ENCODE measurements at regions not wholly inside any gene's neighbourhood (a gene's known extent, or its start where the extent isn't known, plus 50 kb on each side); places are given as distances from the start of the nearest gene placed in this dataset.
"Not testable (repeated sequence)": the region's sequence is repeated elsewhere in the genome, so short reads cannot be mapped to it uniquely, and the experiment has no call there.

DNA sequence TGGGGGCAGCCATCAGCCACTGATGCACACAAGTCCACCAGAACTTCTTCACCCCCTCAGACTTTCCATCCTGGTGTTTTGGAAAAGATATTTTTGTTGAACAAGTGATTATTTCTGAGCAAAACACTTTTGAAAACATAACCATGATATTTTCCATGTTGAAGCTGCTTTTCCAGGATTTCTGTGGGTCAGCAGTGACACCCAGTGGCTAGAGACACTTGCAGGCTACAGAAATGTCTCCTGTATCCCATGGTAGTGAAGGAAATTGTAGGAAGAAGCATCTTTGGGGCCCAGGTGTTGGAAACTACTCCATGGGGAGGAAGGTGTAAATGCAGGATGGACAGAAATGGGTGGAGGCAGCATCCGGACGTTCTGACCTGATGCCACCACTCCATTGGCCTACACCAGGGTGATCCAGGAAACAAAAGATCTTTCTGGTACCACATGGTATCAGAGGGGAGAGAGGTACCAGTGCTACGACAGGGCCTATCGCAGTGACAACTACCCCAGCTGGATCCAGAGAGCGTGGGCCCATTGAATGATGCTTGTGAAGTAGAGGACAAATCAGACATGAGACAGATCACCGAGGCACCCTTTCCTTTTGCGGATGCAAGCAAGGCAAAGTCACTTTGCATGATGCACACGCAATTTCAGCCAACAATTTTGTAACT, 111.7 kb upstream of the COBL start:
- DNase-seq (ENCODE audit: extremely low spot score), result no peak
- no peaks in the 10 kb centered on the region for H3K36me3 ChIP-seq
- TF ChIP-seq POLR2A (IDR thresholded peaks at IDR 0.05; ENCODE audit: low read depth), result no peak
- TF ChIP-seq POLR2AphosphoS5 (IDR thresholded peaks at IDR 0.05), result no peak
- TF ChIP-seq EP300 (IDR thresholded peaks at IDR 0.05), result no peak
- TF ChIP-seq, protein P1, sequence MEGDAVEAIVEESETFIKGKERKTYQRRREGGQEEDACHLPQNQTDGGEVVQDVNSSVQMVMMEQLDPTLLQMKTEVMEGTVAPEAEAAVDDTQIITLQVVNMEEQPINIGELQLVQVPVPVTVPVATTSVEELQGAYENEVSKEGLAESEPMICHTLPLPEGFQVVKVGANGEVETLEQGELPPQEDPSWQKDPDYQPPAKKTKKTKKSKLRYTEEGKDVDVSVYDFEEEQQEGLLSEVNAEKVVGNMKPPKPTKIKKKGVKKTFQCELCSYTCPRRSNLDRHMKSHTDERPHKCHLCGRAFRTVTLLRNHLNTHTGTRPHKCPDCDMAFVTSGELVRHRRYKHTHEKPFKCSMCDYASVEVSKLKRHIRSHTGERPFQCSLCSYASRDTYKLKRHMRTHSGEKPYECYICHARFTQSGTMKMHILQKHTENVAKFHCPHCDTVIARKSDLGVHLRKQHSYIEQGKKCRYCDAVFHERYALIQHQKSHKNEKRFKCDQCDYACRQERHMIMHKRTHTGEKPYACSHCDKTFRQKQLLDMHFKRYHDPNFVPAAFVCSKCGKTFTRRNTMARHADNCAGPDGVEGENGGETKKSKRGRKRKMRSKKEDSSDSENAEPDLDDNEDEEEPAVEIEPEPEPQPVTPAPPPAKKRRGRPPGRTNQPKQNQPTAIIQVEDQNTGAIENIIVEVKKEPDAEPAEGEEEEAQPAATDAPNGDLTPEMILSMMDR (IDR thresholded peaks at IDR 0.05), result no peak
- no peak overlapping the region for H3K4me3 ChIP-seq
- no peak overlapping the region for H3K27ac ChIP-seq (replicated peaks in 1 of 4)
- no peaks in the 10 kb centered on the region for H3K9me3 ChIP-seq
- peaks cover 0 to 20% (median 0%) of the 10 kb centered on the region in 4 donors for H3K27me3 ChIP-seq
- intact Hi-C loops (cut with DNase I), result no loop called here
- H3K4me1 ChIP-seq, result no peaks in the 10 kb centered on the region
- 85% methylated on average over 8 of the region's 8 CpGs for whole genome bisulfite sequencing

DNA sequence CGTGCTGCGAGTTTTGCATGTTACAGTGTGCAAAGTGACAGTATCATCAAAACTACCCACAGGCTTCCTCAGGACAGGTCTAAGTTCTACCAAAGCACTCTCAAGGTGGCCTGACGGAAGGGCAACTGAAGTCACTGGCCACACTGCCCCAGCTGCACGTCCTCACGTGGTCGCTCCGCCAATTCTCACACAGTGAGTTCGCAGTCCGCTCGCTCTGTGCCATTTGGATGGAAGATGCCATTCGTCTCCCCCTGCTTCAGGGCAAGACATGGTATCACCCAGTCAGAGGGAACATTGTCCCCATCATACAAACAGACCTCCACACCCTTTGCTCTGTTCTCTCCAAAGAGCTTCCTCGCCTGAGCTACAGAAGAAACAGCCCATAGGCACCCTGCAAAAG, 109.6 kb upstream of the COBL start:
- no peak for DNase-seq (ENCODE audit: extremely low spot score)
- Histone ChIP-seq H3K27ac (replicated peaks in 1 of 4) (no peak overlapping the region), H3K36me3 (no peaks in the 10 kb centered on the region), H3K4me1 (no peaks in the 10 kb centered on the region), H3K9me3 (no peaks in the 10 kb centered on the region), H3K27me3 (peaks cover 0 to 20% (median 0%) of the 10 kb centered on the region in 4 donors), H3K4me3 (no peak overlapping the region)
- TF ChIP-seq EP300 (IDR thresholded peaks at IDR 0.05) (no peak), POLR2A (IDR thresholded peaks at IDR 0.05; ENCODE audit: low read depth) (no peak), POLR2AphosphoS5 (IDR thresholded peaks at IDR 0.05) (no peak)
- TF ChIP-seq, protein P1 (IDR thresholded peaks at IDR 0.05), result no peak
- 92% methylated on average over 12 of the region's 12 CpGs for WGBS
- intact Hi-C loops (cut with DNase I), result no loop called here

DNA sequence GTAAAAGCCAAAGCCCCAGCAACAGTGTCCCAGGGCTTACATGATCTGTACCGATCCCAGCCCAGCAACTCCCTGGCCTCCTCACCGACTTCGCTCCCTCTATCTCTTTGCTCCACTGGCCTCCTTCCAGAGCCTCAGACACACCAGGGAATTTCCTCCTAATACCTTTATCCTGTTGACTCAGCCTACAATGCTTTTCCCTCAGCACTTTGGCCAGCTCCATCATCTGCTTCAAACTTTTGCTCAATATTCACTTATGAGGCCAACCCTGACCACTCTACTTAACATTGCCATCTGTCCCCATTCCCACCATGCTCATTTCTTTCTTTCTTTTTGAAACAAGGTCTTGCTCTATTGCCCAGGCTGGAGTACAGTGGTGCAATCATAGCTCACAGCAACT, 93.3 kb upstream of the COBL start:
- no CpG with 5 or more reads among the region's 3 CpGs for WGBS
- H3K4me1 ChIP-seq; H3K27me3 ChIP-seq; H3K36me3 ChIP-seq; H3K27ac ChIP-seq (replicated peaks in 1 of 4); H3K4me3 ChIP-seq; DNase-seq (ENCODE audit: extremely low spot score); intact Hi-C loops (cut with DNase I); H3K9me3 ChIP-seq: not testable (repeated sequence)

DNA sequence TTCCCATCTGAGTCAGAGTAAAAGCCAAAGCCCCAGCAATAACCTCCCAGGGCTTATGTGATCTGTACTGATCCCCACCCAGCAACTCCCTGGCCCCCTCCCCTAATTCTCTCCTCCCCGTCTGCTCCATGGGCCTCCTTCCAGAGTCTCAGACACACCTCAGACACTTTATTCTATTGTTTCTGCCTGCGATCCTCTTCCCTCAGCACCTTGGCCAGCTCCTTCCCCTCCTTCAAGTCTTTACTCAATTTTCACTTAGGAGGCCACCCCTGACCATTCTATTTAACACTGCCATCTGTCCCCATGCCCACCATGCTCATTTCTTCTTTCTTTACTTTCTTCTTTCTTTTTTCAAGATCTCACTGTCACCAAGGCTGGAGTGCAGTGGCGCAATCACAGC, 81.0 kb upstream of the COBL start:
- H3K4me3 ChIP-seq; intact Hi-C loops (cut with DNase I); H3K27ac ChIP-seq (replicated peaks in 1 of 4); H3K9me3 ChIP-seq; H3K36me3 ChIP-seq; DNase-seq (ENCODE audit: extremely low spot score); H3K4me1 ChIP-seq; H3K27me3 ChIP-seq: not testable (repeated sequence)
- WGBS, result 33% methylated on average over 3 of the region's 3 CpGs

DNA sequence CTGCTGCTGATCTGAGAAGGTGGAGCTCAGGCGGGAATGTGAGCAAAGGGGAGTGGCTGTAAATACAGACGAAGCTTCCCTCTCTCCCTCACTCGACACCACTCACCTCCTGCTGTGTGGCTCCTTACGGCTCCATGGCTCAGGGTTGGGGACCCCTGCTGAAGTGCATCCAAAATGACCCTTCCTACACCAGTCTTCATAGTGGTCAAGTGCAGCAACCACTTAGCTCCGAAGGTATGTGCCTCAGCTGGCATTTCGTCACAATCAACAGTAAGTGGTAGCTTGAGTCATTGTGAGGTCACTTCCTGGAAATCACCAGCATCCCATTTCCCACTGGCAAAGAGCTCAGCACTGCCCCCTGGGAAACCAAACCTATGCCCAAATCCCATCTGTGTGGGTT, 76.4 kb upstream of the COBL start:
- H3K4me3 ChIP-seq; DNase-seq (ENCODE audit: extremely low spot score); H3K4me1 ChIP-seq; H3K27ac ChIP-seq (replicated peaks in 1 of 4); H3K27me3 ChIP-seq; H3K9me3 ChIP-seq; intact Hi-C loops (cut with DNase I); H3K36me3 ChIP-seq: not testable (repeated sequence)
- 63% methylated on average over 6 of the region's 6 CpGs for WGBS

DNA sequence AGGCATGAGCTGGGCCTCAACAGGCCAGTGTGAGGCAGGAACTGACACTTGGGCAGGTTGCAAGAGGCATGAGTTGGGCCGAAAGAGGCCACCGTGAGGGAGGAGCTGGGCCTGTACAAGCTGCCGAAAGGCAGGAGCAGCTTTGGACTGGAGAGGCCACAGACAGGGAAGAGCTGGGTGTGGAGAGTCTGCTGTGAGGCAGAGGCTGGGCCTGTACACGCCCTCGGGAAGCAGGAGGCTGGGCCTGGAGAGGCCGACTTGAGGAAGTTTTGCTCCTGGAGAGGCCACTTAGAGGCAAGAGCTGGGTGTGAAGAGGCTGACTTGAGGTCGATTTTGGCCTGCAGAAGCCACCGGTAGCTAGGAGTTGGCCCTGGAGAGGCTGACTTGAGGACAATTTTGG, 73.3 kb upstream of the COBL start:
- H3K36me3 ChIP-seq; H3K9me3 ChIP-seq; intact Hi-C loops (cut with DNase I); H3K4me3 ChIP-seq; H3K27ac ChIP-seq (replicated peaks in 1 of 4); H3K27me3 ChIP-seq; DNase-seq (ENCODE audit: extremely low spot score); H3K4me1 ChIP-seq: not testable (repeated sequence)
- WGBS, result 92% methylated on average over 5 of the region's 8 CpGs

DNA sequence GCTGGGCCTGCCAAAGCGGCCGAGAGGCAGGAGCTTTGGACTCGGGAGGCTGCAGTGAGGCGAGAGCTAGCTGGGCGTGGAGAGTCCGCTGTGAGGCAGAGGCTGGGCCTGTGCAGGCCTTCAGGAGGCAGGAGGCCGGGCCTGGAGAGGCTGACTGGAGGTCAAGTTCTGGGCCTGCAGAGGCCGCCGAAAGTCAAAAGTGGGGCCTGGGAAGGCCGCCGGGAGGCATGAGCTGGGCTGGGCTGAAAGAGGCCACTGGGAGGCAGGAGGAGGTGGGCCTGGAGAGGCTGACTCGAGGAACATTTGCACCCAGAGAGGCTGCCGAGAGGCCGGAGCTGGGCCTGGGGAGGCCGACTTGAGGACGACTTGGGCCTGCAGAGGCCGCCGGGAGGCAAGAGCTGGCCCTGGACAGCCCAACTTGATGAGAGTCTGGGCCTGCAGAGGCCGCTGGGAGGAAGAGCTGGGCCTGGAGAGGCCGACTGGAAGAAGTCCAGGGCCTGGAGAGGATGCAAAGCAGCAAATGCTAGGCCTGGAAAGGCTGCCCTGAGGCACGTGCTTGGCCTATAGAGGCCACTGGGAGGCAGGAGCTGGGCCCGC, 72.7 kb upstream of the COBL start:
- H3K27me3 ChIP-seq; H3K9me3 ChIP-seq; H3K4me1 ChIP-seq; H3K27ac ChIP-seq (replicated peaks in 1 of 4); intact Hi-C loops (cut with DNase I); DNase-seq (ENCODE audit: extremely low spot score); H3K36me3 ChIP-seq; H3K4me3 ChIP-seq: not testable (repeated sequence)
- WGBS, result 91% methylated on average over 22 of the region's 22 CpGs

DNA sequence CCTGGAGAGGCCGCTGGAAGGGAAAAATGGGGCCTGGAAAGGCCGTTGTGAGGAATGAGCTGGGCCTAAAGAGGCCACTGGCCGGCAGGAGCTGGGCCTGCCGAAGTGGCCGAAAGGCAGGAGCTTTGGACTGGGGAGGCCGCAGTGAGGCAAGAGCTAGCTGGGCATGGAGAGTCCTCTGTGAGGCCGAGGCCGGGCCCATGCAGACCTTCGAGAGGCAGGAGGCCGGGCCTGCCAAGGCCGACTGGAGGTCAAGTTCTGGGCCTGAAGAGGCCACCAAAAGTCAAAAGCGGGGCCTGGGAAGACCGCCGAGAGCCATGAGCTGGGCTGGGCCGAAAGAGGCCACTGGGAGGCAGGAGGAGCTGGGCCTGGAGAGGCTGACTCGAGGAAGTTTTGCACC, 71.6 kb upstream of the COBL start:
- WGBS, result 96% methylated on average over 8 of the region's 16 CpGs
- not testable (repeated sequence) for H3K36me3 ChIP-seq

DNA sequence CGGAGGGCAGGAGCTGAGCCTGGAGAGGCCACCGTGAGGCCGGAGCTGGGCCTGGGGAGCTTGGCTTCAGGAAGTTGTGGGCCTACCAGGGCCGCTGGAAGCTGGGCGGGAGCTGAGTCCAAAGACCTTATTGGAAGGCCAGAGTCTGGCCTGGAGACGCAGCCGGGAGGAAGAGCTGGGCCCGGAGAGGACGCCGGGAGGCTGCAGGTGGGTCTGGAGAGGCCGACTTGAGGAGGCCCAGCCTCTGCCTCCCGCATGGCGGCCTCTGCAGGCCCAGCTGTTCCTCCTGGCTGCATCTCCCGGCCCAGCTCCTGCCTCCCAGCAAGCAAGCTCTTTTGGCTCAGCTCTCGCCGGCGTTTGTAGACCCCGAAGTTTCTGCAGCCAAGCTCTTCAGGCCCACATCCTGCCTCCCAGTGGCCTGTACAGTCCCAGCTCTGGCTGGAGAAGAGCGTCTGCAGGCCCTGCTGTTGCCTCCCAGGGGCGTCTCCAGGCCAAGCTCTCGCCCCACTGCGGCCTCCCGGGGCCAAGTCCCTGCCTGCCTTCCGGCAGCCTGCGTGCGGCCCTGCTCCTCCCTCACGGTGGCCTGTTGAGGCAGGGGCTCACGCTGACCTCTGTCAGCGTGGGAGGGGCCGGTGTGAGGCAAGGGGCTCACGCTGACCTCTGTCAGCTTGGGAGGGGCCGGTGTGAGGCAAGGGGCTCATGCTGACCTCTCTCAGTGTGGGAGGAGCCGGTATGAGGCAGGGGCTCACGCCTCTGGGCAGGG, 70.4 kb upstream of the COBL start:
- H3K27me3 ChIP-seq; intact Hi-C loops (cut with DNase I); H3K27ac ChIP-seq (replicated peaks in 1 of 4); H3K4me3 ChIP-seq; H3K4me1 ChIP-seq; DNase-seq (ENCODE audit: extremely low spot score); H3K36me3 ChIP-seq; H3K9me3 ChIP-seq: not testable (repeated sequence)
- WGBS, result 94% methylated on average over 15 of the region's 34 CpGs

More for the DNA sequence above, 71.6 kb upstream of the COBL start:
- DNase-seq (ENCODE audit: extremely low spot score); H3K27ac ChIP-seq (replicated peaks in 1 of 4); H3K27me3 ChIP-seq; intact Hi-C loops (cut with DNase I); H3K4me1 ChIP-seq; H3K9me3 ChIP-seq; H3K4me3 ChIP-seq: not testable (repeated sequence)

DNA sequence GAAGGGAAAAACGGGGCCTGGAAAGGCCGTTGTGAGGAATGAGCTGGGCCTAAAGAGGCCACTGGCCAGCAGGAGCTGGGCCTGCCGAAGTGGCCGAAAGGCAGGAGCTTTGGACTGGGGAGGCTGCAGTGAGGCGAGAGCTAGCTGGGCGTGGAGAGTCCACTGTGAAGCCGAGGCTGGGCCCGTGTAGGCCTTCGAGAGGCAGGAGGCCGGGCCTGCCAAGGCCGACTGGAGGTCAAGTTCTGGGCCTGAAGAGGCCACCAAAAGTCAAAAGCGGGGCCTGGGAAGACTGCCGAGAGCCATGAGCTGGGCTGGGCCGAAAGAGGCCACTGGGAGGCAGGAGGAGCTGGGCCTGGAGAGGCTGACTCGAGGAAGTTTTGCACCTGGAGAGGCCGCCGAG, 69.6 kb upstream of the COBL start:
- DNase-seq (ENCODE audit: extremely low spot score); H3K4me1 ChIP-seq; H3K4me3 ChIP-seq; H3K9me3 ChIP-seq; H3K27me3 ChIP-seq; H3K27ac ChIP-seq (replicated peaks in 1 of 4); intact Hi-C loops (cut with DNase I); H3K36me3 ChIP-seq: not testable (repeated sequence)
- 90% methylated on average over 12 of the region's 17 CpGs for WGBS
